Brain microvascular endothelial cell (primary cell): ENCODE measurements at regions not wholly inside any gene's neighbourhood (a gene's known extent, or its start where the extent isn't known, plus 50 kb on each side); places are given as distances from the start of the nearest gene placed in this dataset.

Experiments used
- DNase-seq: peaks from one replicate; pipeline ENCODE4 v3.0.0-alpha.2; 2020
- H3K27ac ChIP-seq: fragments of 250-450 bp; sonication (Bioruptor Pico); 2 replicates; pipeline ENCODE4 v1.5.1; 2020; ENCODE audit warnings: mild to moderate bottlenecking, moderate library complexity
- H3K27me3 ChIP-seq: fragments of 250-450 bp; sonication (Bioruptor Pico); replicated peaks from 2 replicates; pipeline ENCODE4 v1.5.1; 2020; ENCODE audit warnings: mild to moderate bottlenecking
- H3K36me3 ChIP-seq: fragments of 250-450 bp; sonication (Bioruptor Pico); replicated peaks from 2 replicates; pipeline ENCODE4 v1.5.1; 2020; ENCODE audit warnings: mild to moderate bottlenecking
- H3K4me3 ChIP-seq: 2 replicates; pipeline ENCODE4 v1.5.1; 2011; ENCODE audit warnings: low read depth, mild to moderate bottlenecking, control low read depth, low read length, moderate library complexity
- CTCF ChIP-seq: IDR thresholded peaks from 2 replicates; pipeline ENCODE4 v1.5.1; 2011; ENCODE audit warnings: low read depth, mild to moderate bottlenecking, moderate library complexity, low read length, control low read depth, inconsistent platforms; ENCODE audit errors: missing control alignments
- in situ Hi-C: cut with HindIII; loops from 2 replicates; pipeline ENCODE4 v1.10.0; 2017; ENCODE audit warnings: low sequenced_read_pairs, low pct_ligation_motif_present

DNA sequence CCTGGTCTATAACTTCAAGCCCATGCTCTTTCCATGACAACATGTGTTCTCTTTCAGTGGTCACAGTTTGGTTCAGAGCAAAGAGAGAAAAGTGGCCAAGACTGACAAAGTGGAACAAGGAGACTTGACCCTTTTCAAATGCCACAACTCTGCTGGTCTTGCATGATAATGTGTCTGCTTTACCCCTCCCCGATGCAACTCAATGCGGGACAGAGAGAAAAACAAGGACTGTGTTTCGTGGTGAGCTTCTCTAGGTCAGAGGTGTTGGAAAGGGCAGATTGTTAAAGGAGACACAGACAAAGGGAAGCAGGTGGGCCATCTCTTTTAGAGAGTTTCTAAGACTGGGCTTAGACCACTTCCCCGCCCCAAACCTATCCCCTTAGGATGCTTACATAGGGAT, 61.6 kb upstream of the SERTM1 start:
- in situ Hi-C loops, result no loop called here
- DNase-seq, result no peak
- no peak overlapping the region for H3K27ac ChIP-seq
- H3K27me3 ChIP-seq, result no peaks in the 10 kb centered on the region
- no peaks in the 10 kb centered on the region for H3K36me3 ChIP-seq
- no peak for TF ChIP-seq CTCF
- no peak overlapping the region for H3K4me3 ChIP-seq

DNA sequence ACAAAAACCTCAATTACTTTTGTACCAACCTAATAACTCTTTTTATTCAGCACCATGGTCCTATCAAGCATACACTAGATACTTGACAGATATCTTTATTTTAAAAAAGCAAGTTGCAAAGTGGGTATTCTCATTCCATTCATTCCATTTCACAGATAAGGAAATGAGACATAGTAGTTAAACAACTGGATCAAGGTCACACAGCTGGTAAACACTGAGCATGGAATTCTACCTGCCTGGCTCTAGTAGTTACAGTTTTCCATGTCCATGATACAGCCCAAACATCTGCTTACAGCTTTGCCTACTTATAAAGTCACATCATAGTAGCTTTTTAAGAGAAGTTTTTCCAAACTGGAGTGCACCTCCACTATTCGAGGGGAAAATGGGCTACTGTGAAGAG, 57.1 kb upstream of the SERTM1 start:
- no peak for TF ChIP-seq CTCF
- Histone ChIP-seq H3K4me3 (no peak overlapping the region), H3K36me3 (no peaks in the 10 kb centered on the region), H3K27ac (no peak overlapping the region), H3K27me3 (no peaks in the 10 kb centered on the region)
- DNase-seq, result no peak
- in situ Hi-C loops, result no loop called here

GRCh38 chr13:36619535-36619934, 54.3 kb upstream of the SERTM1 start:
- no peak overlapping the region for H3K27ac ChIP-seq
- no peak for DNase-seq
- no peaks in the 10 kb centered on the region for H3K27me3 ChIP-seq
- H3K36me3 ChIP-seq, result no peaks in the 10 kb centered on the region
- H3K4me3 ChIP-seq, result no peak overlapping the region
- no peak for TF ChIP-seq CTCF
- in situ Hi-C loops, result no loop called here
